ENCODE measurements at regions not wholly inside any gene's neighbourhood (a gene's known extent, or its start where the extent isn't known, plus 50 kb on each side); places are given as distances from the start of the nearest gene placed in this dataset.

DNA sequence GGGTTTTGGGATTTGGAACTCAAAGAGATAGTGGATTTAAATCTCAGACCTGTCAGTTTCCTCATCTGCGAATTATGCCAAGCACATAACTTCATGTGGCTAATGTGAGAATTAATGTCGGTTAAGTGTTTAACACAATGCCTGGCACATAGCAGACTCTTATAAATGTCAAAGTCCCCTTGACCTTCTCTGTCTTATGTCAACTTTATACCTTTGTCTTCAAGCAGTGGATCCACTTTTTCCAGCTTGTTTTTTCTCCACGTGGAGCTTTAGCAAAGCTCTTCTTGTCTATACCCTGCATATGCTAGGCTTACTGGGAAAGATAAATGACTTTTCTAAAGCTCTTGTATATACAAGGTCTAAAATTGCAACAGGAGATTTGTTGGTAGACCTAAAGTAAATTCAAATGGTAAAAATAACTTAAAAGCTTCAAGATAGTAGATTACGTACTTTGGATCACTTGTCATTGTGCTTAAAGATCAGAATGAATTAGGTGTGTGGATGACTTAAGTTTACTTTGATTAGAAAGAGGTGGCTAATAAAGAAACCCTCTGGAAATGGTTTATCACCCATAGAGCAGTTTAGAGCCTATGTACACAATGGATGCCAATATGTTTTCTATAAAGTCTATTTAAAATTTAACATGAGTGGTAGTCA, 318.3 kb upstream of the SORL1-AS1 start:
- no peaks in the 10 kb centered on the region for H4K20me1 ChIP-seq (ENCODE audit: control insufficient read depth, insufficient read depth, low read length, poor library complexity, severe bottlenecking)
- no peak overlapping the region for H3K4me2 ChIP-seq (replicated peaks; ENCODE audit: low read depth, low read length, poor library complexity, severe bottlenecking)
- no peak overlapping the region for H3K4me3 ChIP-seq (ENCODE audit: control extremely low read depth in 1 of 5, extremely low read depth in 1 of 5, insufficient read depth in 1 of 5, low read depth in 2 of 5, low read length in 4 of 5)
- no peak overlapping the region for H3K9ac ChIP-seq (ENCODE audit: low read length)
- H3K9me3 ChIP-seq (ENCODE audit: control extremely low read depth in 1 of 3, control insufficient read depth in 2 of 3, insufficient read depth in 1 of 3, low read length in 2 of 3), result no peaks in the 10 kb centered on the region
- TF ChIP-seq, protein P1, sequence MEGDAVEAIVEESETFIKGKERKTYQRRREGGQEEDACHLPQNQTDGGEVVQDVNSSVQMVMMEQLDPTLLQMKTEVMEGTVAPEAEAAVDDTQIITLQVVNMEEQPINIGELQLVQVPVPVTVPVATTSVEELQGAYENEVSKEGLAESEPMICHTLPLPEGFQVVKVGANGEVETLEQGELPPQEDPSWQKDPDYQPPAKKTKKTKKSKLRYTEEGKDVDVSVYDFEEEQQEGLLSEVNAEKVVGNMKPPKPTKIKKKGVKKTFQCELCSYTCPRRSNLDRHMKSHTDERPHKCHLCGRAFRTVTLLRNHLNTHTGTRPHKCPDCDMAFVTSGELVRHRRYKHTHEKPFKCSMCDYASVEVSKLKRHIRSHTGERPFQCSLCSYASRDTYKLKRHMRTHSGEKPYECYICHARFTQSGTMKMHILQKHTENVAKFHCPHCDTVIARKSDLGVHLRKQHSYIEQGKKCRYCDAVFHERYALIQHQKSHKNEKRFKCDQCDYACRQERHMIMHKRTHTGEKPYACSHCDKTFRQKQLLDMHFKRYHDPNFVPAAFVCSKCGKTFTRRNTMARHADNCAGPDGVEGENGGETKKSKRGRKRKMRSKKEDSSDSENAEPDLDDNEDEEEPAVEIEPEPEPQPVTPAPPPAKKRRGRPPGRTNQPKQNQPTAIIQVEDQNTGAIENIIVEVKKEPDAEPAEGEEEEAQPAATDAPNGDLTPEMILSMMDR (IDR thresholded peaks at IDR 0.05), result no peak
- no peak for TF ChIP-seq EZH2 (IDR thresholded peaks at IDR 0.05; ENCODE audit: borderline replicate concordance, insufficient read depth, low read depth, low read length, poor library complexity, severe bottlenecking)
- intact Hi-C loops (cut with micrococcal nuclease), result no loop called here
- Mint-ChIP-seq H3K4me1 (peaks cover 12% of the 10 kb centered on the region), H3K27me3 (no peaks in the 10 kb centered on the region), H3K9me3 (ENCODE audit: insufficient read depth) (no peaks in the 10 kb centered on the region), H3K27ac (no peak overlapping the region), H3K4me3 (no peak overlapping the region)
- no peak overlapping the region for H2AFZ ChIP-seq (ENCODE audit: insufficient read depth, low read depth, low read length, poor library complexity, severe bottlenecking)
- no peaks in the 10 kb centered on the region for H3K36me3 ChIP-seq (replicated peaks in 1 of 2; ENCODE audit: control extremely low read depth in 1 of 2, control insufficient read depth in 1 of 2, extremely low read depth in 1 of 2, insufficient read depth in 2 of 2, low read length in 1 of 2)
- WGBS (ENCODE audit: insufficient coverage), result 100% methylated on average over 2 of the region's 4 CpGs
- H3K79me2 ChIP-seq (ENCODE audit: control insufficient read depth, insufficient read depth, low read length), result no peaks in the 10 kb centered on the region
- no peak overlapping the region for H3K27ac ChIP-seq (ENCODE audit: low read length in 2 of 2)
- no peak for DNase-seq
- ChIA-PET POLR2A (no interaction called here), CTCF (no interaction called here)
- H3K27me3 ChIP-seq (replicated peaks in 1 of 4; ENCODE audit: control extremely low read depth in 1 of 4, control insufficient read depth in 3 of 4, insufficient read depth in 4 of 4, low read length in 3 of 4), result no peaks in the 10 kb centered on the region
- ATAC-seq (ENCODE audit: low read depth), result no peak
- H3K4me1 ChIP-seq (ENCODE audit: control insufficient read depth in 2 of 2, insufficient read depth in 2 of 2, low read length in 2 of 2), result peaks cover 17 to 23% of the 10 kb centered on the region in 2 donors

DNA sequence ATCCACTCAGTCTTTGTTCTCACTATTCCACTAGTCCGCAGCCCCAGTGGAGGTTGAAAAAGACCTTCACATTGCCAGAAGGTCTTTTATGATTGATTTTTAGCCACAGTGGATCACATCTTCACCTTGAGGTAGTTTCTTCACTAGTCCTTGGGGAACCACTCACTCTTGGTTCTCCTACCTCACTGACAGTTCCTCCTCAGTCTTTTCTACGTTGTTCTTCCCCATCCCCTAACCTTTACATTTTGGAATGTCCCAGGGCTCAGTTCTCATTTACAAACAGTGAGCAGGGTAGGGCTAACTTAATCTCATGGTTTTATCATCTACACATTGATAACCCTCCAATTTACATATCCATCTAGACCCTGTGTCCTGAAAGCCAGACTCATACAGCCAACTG, 316.4 kb upstream of the SORL1-AS1 start:
- peaks cover 18 to 27% of the 10 kb centered on the region in 2 donors for H3K4me1 ChIP-seq (ENCODE audit: control insufficient read depth in 2 of 2, insufficient read depth in 2 of 2, low read length in 2 of 2)
- TF ChIP-seq EZH2 (IDR thresholded peaks at IDR 0.05; ENCODE audit: borderline replicate concordance, insufficient read depth, low read depth, low read length, poor library complexity, severe bottlenecking), result no peak
- TF ChIP-seq, protein P1 (IDR thresholded peaks at IDR 0.05), result no peak
- H3K4me2 ChIP-seq (replicated peaks; ENCODE audit: low read depth, low read length, poor library complexity, severe bottlenecking), result no peak overlapping the region
- DNase-seq (no peak), ATAC-seq (ENCODE audit: low read depth) (no peak)
- no peaks in the 10 kb centered on the region for H4K20me1 ChIP-seq (ENCODE audit: control insufficient read depth, insufficient read depth, low read length, poor library complexity, severe bottlenecking)
- 82% methylated on average over 1 of the region's 2 CpGs for WGBS (ENCODE audit: insufficient coverage)
- no peak overlapping the region for H3K27ac Mint-ChIP-seq
- H3K4me3 ChIP-seq (ENCODE audit: control extremely low read depth in 1 of 5, extremely low read depth in 1 of 5, insufficient read depth in 1 of 5, low read depth in 2 of 5, low read length in 4 of 5), result no peak overlapping the region
- H3K79me2 ChIP-seq (ENCODE audit: control insufficient read depth, insufficient read depth, low read length), result no peaks in the 10 kb centered on the region
- no peak overlapping the region for H3K4me3 Mint-ChIP-seq
- no peaks in the 10 kb centered on the region for H3K9me3 ChIP-seq (ENCODE audit: control extremely low read depth in 1 of 3, control insufficient read depth in 2 of 3, insufficient read depth in 1 of 3, low read length in 2 of 3)
- no peaks in the 10 kb centered on the region for H3K36me3 ChIP-seq (replicated peaks in 1 of 2; ENCODE audit: control extremely low read depth in 1 of 2, control insufficient read depth in 1 of 2, extremely low read depth in 1 of 2, insufficient read depth in 2 of 2, low read length in 1 of 2)
- no peak overlapping the region for H2AFZ ChIP-seq (ENCODE audit: insufficient read depth, low read depth, low read length, poor library complexity, severe bottlenecking)
- H3K4me1 Mint-ChIP-seq, result peaks cover 15% of the 10 kb centered on the region
- no peaks in the 10 kb centered on the region for H3K9me3 Mint-ChIP-seq (ENCODE audit: insufficient read depth)
- no peak overlapping the region for H3K9ac ChIP-seq (ENCODE audit: low read length)
- ChIA-PET POLR2A (no interaction called here), CTCF (no interaction called here)
- intact Hi-C loops (cut with micrococcal nuclease), result no loop called here
- H3K27ac ChIP-seq (ENCODE audit: low read length in 2 of 2), result no peak overlapping the region
- no peaks in the 10 kb centered on the region for H3K27me3 Mint-ChIP-seq
- H3K27me3 ChIP-seq (replicated peaks in 1 of 4; ENCODE audit: control extremely low read depth in 1 of 4, control insufficient read depth in 3 of 4, insufficient read depth in 4 of 4, low read length in 3 of 4), result no peaks in the 10 kb centered on the region
